Prostate gland (tissue), 2 donors: ENCODE measurements at regions not wholly inside any gene's neighbourhood (a gene's known extent, or its start where the extent isn't known, plus 50 kb on each side); places are given as distances from the start of the nearest gene placed in this dataset.
"Not testable (repeated sequence)": the region's sequence is repeated elsewhere in the genome, so short reads cannot be mapped to it uniquely, and the experiment has no call there.

Experiments
- DNase-seq: peaks from one replicate; pipeline ENCODE4 v3.0.0-alpha.2; 2019; ENCODE audit warnings: low spot score
- H3K27ac ChIP-seq, 2 donors: fragments of 200-600 bp; sonication (generic); 2 replicates each; pipeline ENCODE4 v1.5.1; 2017 to 2019
- H3K27me3 ChIP-seq: fragments of 200-600 bp; sonication (generic); replicated peaks from 2 replicates; pipeline ENCODE4 v1.5.1; 2019; ENCODE audit not compliant: insufficient read depth
- H3K36me3 ChIP-seq, 2 donors: fragments of 200-600 bp; sonication (generic); 1 replicate in 1 of 2; 2 replicates in 1 of 2; pipeline versions ENCODE4 v1.5.1 to v1.8.1; 2017 to 2019
- H3K4me1 ChIP-seq: fragments of 200-600 bp; sonication (generic); replicated peaks from 2 replicates; pipeline ENCODE4 v1.5.1; 2019
- H3K4me3 ChIP-seq, 2 donors: fragments of 200-600 bp; sonication (generic); 2 replicates each; pipeline ENCODE4 v1.5.1; 2017 to 2019
- H3K9me3 ChIP-seq: fragments of 200-600 bp; sonication (generic); 2 replicates; pipeline ENCODE4 v1.5.1; 2017
- CTCF ChIP-seq, 4 experiments: fragments of 200-600 bp in 2 of 4; fragments of 450-650 bp in 2 of 4; sonication (generic) in 2 of 4; IDR thresholded peaks; 1 replicate in 3 of 4; 2 replicates in 1 of 4; pipeline ENCODE4 v1.5.1; 2016 to 2019; ENCODE audit warnings: antibody characterized with exemption in 4 of 4, mild to moderate bottlenecking in 2 of 4, moderate library complexity in 2 of 4
- POLR2A ChIP-seq: fragments of 450-650 bp; IDR thresholded peaks from one replicate; pipeline ENCODE4 v1.6.1; 2016; ENCODE audit warnings: antibody characterized with exemption, mild to moderate bottlenecking
- POLR2AphosphoS5 ChIP-seq: sonication (generic); formaldehyde crosslinking; IDR thresholded peaks from one replicate; pipeline ENCODE4 v1.6.1; 2017; ENCODE audit warnings: antibody characterized with exemption
- whole genome bisulfite sequencing: methylation state at CpG from one replicate; pipeline ENCODE4 v1.1.5; 2018; 5-methylcytosine and 5-hydroxymethylcytosine counted together
- intact Hi-C: fragments of 100-400 bp; cut with DNase I; formaldehyde crosslinking; loops from one replicate; pipeline ENCODE4 v1.14.2; 2022

GRCh38 chr17:21505819-21506815 is 130.0 kb downstream of the KCNJ12 start:
- no peak overlapping the region for H3K4me3 ChIP-seq
- intact Hi-C loops = no loop called here
- H3K27me3 ChIP-seq = no peaks in the 10 kb centered on the region
- no peak overlapping the region for H3K27ac ChIP-seq
- no peak for DNase-seq
- 89% methylated on average over 37 of the region's 37 CpGs for WGBS
- no peaks in the 10 kb centered on the region for H3K9me3 ChIP-seq
- TF ChIP-seq POLR2A (no peak), POLR2AphosphoS5 (no peak), CTCF (IDR thresholded peaks at IDR 0.05) (no peak)
- no peaks in the 10 kb centered on the region for H3K36me3 ChIP-seq
- H3K4me1 ChIP-seq = no peaks in the 10 kb centered on the region

GRCh38 chr17:21507806-21508205 is 131.6 kb downstream of the KCNJ12 start:
- WGBS = 52% methylated on average over 4 of the region's 4 CpGs
- intact Hi-C loops = not testable (repeated sequence)

GRCh38 chr17:21508211-21508610 is 132.1 kb downstream of the KCNJ12 start:
- no peak for TF ChIP-seq POLR2A
- WGBS = 52% methylated on average over 2 of the region's 2 CpGs
- no peaks in the 10 kb centered on the region for H3K9me3 ChIP-seq
- no peak for DNase-seq
- H3K27ac ChIP-seq = no peak overlapping the region
- intact Hi-C loops = no loop called here
- H3K4me1 ChIP-seq = no peaks in the 10 kb centered on the region
- H3K36me3 ChIP-seq = no peaks in the 10 kb centered on the region
- H3K27me3 ChIP-seq = no peaks in the 10 kb centered on the region
- no peak overlapping the region for H3K4me3 ChIP-seq

More at GRCh38 chr17:21507806-21508205, 131.6 kb downstream of the KCNJ12 start:
- not testable (repeated sequence) for H3K27ac ChIP-seq, H3K4me1 ChIP-seq, H3K36me3 ChIP-seq, DNase-seq, H3K27me3 ChIP-seq, H3K9me3 ChIP-seq, H3K4me3 ChIP-seq

- DNase-seq, H3K36me3 ChIP-seq, H3K27me3 ChIP-seq, H3K9me3 ChIP-seq, H3K27ac ChIP-seq, intact Hi-C loops, H3K4me1 ChIP-seq, H3K4me3 ChIP-seq: not testable (repeated sequence)
- WGBS = 96% methylated on average over 1 of the region's 1 CpG
These were observed 133.2 kb downstream of the KCNJ12 start for GRCh38 chr17:21509356-21509755.

- 49% methylated on average over 14 of the region's 14 CpGs for WGBS
- Histone ChIP-seq H3K4me3 (peak overlapping the region; percentile 30), H3K27me3 (no peaks in the 10 kb centered on the region), H3K36me3 (no peaks in the 10 kb centered on the region), H3K27ac (peak overlapping the region in 1 of 2 donors; percentile 47), H3K4me1 (no peaks in the 10 kb centered on the region), H3K9me3 (no peaks in the 10 kb centered on the region)
- intact Hi-C loops = loop anchor here (2.0 to 5.0 kb wide), 2 partner anchors 52 to 384 kb away; partner anchors contain the start of gene DHRS7B
- DNase-seq = no peak
- TF ChIP-seq POLR2AphosphoS5 (no peak), CTCF (IDR thresholded peaks at IDR 0.05) (no peak), POLR2A (no peak)
These were observed 134.7 kb downstream of the KCNJ12 start for GRCh38 chr17:21510686-21511362.

GRCh38 chr17:21511363-21512195 is 135.4 kb downstream of the KCNJ12 start:
- 8% methylated on average over 72 of the region's 78 CpGs for WGBS
- no peaks in the 10 kb centered on the region for H3K36me3 ChIP-seq
- H3K4me3 ChIP-seq = peak overlapping the region; percentile 30
- H3K27me3 ChIP-seq = no peaks in the 10 kb centered on the region
- no peaks in the 10 kb centered on the region for H3K4me1 ChIP-seq
- H3K27ac ChIP-seq = peak overlapping the region; percentile 10 to 47
- intact Hi-C loops = loop anchor here (2.0 to 5.0 kb wide), 3 partner anchors 53 to 384 kb away; partner anchors contain the start of gene DHRS7B
- H3K9me3 ChIP-seq = no peaks in the 10 kb centered on the region
- DNase-seq = peak; percentile 69
- TF ChIP-seq CTCF (IDR thresholded peaks at IDR 0.05) (peak; percentile 67 to 71 (median 68)), POLR2A (no peak)
